Renal cortex interstitium (tissue), 11 donors: ENCODE measurements at regions not wholly inside any gene's neighbourhood (a gene's known extent, or its start where the extent isn't known, plus 50 kb on each side); places are given as distances from the start of the nearest gene placed in this dataset.

ENCODE experiments used
- DNase-seq, 11 donors: peaks; one replicate each; pipeline ENCODE4 v3.0.0-alpha.2; 2013; ENCODE audit warnings: low read depth in 9 of 11, low spot score in 4 of 11; ENCODE audit errors: extremely low read depth in 1 of 11

GRCh38 chr1:194277927-194278326 lies 1091.5 kb upstream of the B3GALT2 start:
- no peak for DNase-seq

GRCh38 chr1:194273660-194274059 lies 1087.2 kb upstream of the B3GALT2 start:
- DNase-seq: no peak

- DNase-seq: no peak
Measured at GRCh38 chr1:194268839-194269238, 1082.4 kb upstream of the B3GALT2 start.

GRCh38 chr1:194267021-194267420 lies 1080.6 kb upstream of the B3GALT2 start:
- no peak for DNase-seq

GRCh38 chr1:194256010-194256409 lies 1069.6 kb upstream of the B3GALT2 start:
- no peak for DNase-seq

GRCh38 chr1:194252199-194252598 lies 1065.8 kb upstream of the B3GALT2 start:
- DNase-seq: no peak

GRCh38 chr1:194241215-194241614 lies 1054.8 kb upstream of the B3GALT2 start:
- DNase-seq: no peak

- no peak for DNase-seq
Measured at GRCh38 chr1:194233069-194233468, 1046.7 kb upstream of the B3GALT2 start.

- no peak for DNase-seq
Measured at GRCh38 chr1:194230351-194231144, 1044.1 kb upstream of the B3GALT2 start.

GRCh38 chr1:194228427-194228826 lies 1042.0 kb upstream of the B3GALT2 start:
- DNase-seq: no peak

- DNase-seq: no peak
Measured at GRCh38 chr1:194227161-194227560, 1040.7 kb upstream of the B3GALT2 start.

GRCh38 chr1:194225821-194226220 lies 1039.4 kb upstream of the B3GALT2 start:
- DNase-seq: no peak

GRCh38 chr1:194223596-194223995 lies 1037.2 kb upstream of the B3GALT2 start:
- DNase-seq: no peak

- no peak for DNase-seq
Measured at GRCh38 chr1:194215448-194215847, 1029.0 kb upstream of the B3GALT2 start.

- no peak for DNase-seq
Measured at GRCh38 chr1:194214735-194215134, 1028.3 kb upstream of the B3GALT2 start.

GRCh38 chr1:194209920-194210319 lies 1023.5 kb upstream of the B3GALT2 start:
- no peak for DNase-seq

GRCh38 chr1:194208674-194209073 lies 1022.3 kb upstream of the B3GALT2 start:
- no peak for DNase-seq

- DNase-seq: no peak
Measured at GRCh38 chr1:194196562-194196961, 1010.1 kb upstream of the B3GALT2 start.

GRCh38 chr1:194194724-194195123 lies 1008.3 kb upstream of the B3GALT2 start:
- no peak for DNase-seq

- DNase-seq: no peak
Measured at GRCh38 chr1:194184974-194185373, 998.6 kb upstream of the B3GALT2 start.

- DNase-seq: no peak
Measured at GRCh38 chr1:194184425-194184824, 998.0 kb upstream of the B3GALT2 start.
